CD4-positive, CD25-positive, alpha-beta regulatory T cell (primary cell): ENCODE measurements at regions not wholly inside any gene's neighbourhood (a gene's known extent, or its start where the extent isn't known, plus 50 kb on each side); places are given as distances from the start of the nearest gene placed in this dataset.
"Not testable (repeated sequence)": the region's sequence is repeated elsewhere in the genome, so short reads cannot be mapped to it uniquely, and the experiment has no call there.

Source experiments
- ATAC-seq, 2 donors: fragments of 150-1000 bp; cut with Tn5 transposase; one replicate each; pipeline ENCODE4 v1.10.0; 2021; ENCODE audit warnings: low read depth in 2 of 2, moderate number of reproducible peaks in 2 of 2, moderate library complexity in 1 of 2
- DNase-seq, 3 donors: peaks; one replicate each; pipeline versions ENCODE4 v3.0.0 to v3.0.0-alpha.2; 2012 to 2022; ENCODE audit warnings: mixed read lengths in 1 of 3
- H3K27ac ChIP-seq: one replicate; pipeline ENCODE4 v1.7.0; 2013; ENCODE audit warnings: mild to moderate bottlenecking, low read length; ENCODE audit not compliant: insufficient read depth, poor library complexity, severe bottlenecking
- H3K27me3 ChIP-seq: one replicate; pipeline ENCODE4 v1.7.0; 2013; ENCODE audit warnings: low read length; ENCODE audit not compliant: control insufficient read depth, insufficient read depth
- H3K36me3 ChIP-seq: one replicate; pipeline ENCODE4 v1.7.0; 2013; ENCODE audit warnings: mild to moderate bottlenecking, low read length, moderate library complexity; ENCODE audit not compliant: control insufficient read depth, insufficient read depth
- H3K4me1 ChIP-seq: 2 replicates; pipeline ENCODE4 v1.7.0; 2013; ENCODE audit warnings: mild to moderate bottlenecking, low read length; ENCODE audit not compliant: insufficient read depth, control insufficient read depth, poor library complexity, severe bottlenecking
- H3K4me3 ChIP-seq: one replicate; pipeline ENCODE4 v1.7.0; 2013; ENCODE audit warnings: low read depth, mild to moderate bottlenecking, low read length, moderate library complexity
- H3K9me3 ChIP-seq, 2 experiments: 1 replicate in 1 of 2; 2 replicates in 1 of 2; pipeline ENCODE4 v1.7.0; 2013; ENCODE audit warnings: low read length in 2 of 2, mild to moderate bottlenecking in 1 of 2, moderate library complexity in 1 of 2; ENCODE audit not compliant: control insufficient read depth in 2 of 2
- H3K27ac Mint-ChIP-seq, 3 donors: one replicate each; pipeline ENCODE4 v1.8.0; 2020 to 2022; ENCODE audit warnings: mild to moderate bottlenecking in 3 of 3, mixed read lengths in 3 of 3, moderate library complexity in 2 of 3
- H3K27me3 Mint-ChIP-seq: one replicate; pipeline ENCODE4 v1.8.0; 2022; ENCODE audit warnings: mild to moderate bottlenecking, mixed read lengths
- H3K36me3 Mint-ChIP-seq: one replicate; pipeline ENCODE4 v1.8.0; 2020; ENCODE audit warnings: mixed read lengths
- H3K4me1 Mint-ChIP-seq, 4 donors: one replicate each; pipeline ENCODE4 v1.8.0; 2020 to 2022; ENCODE audit warnings: mixed read lengths in 4 of 4, mild to moderate bottlenecking in 1 of 4
- H3K4me3 Mint-ChIP-seq, 4 donors: one replicate each; pipeline ENCODE4 v1.8.0; 2020 to 2022; ENCODE audit warnings: mild to moderate bottlenecking in 4 of 4, mixed read lengths in 4 of 4, moderate library complexity in 3 of 4
- H3K9me3 Mint-ChIP-seq, 7 donors: one replicate each; pipeline ENCODE4 v1.8.0; 2020 to 2022; ENCODE audit warnings: mixed read lengths in 7 of 7, mild to moderate bottlenecking in 3 of 7, moderate library complexity in 2 of 7

DNA sequence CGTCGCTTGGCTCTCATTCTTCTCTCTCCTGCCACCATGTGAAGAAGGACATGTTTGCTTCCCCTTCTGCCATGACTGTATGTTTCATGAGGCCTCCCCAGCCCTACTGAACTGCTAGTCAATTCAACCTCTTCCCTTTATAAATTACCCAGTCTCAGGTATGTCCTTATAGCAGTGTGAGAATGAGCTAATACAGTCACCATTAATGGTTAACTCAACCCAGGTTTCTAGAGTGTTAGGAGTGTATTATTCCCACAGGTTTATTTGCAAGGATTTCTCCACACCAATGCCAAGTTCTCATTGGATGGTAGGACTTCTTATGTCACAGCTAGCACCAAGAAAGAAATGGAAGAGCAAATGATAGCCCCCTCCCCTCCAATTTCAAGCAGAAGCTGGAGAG lies 71.9 kb downstream of the DYNAP start:
- H3K4me3 ChIP-seq = no peak overlapping the region
- no peak for ATAC-seq
- H3K4me1 Mint-ChIP-seq = no peaks in the 10 kb centered on the region
- H3K4me3 Mint-ChIP-seq = no peak overlapping the region
- peaks cover 0 to 5% (median 1%) of the 10 kb centered on the region in 7 donors for H3K9me3 Mint-ChIP-seq
- H3K27me3 ChIP-seq = no peaks in the 10 kb centered on the region
- no peak overlapping the region for H3K27ac Mint-ChIP-seq
- H3K36me3 ChIP-seq = no peaks in the 10 kb centered on the region
- no peaks in the 10 kb centered on the region for H3K4me1 ChIP-seq
- H3K27me3 Mint-ChIP-seq = no peaks in the 10 kb centered on the region
- DNase-seq = no peak
- H3K9me3 ChIP-seq = no peaks in the 10 kb centered on the region
- H3K36me3 Mint-ChIP-seq = no peaks in the 10 kb centered on the region
- no peak overlapping the region for H3K27ac ChIP-seq

DNA sequence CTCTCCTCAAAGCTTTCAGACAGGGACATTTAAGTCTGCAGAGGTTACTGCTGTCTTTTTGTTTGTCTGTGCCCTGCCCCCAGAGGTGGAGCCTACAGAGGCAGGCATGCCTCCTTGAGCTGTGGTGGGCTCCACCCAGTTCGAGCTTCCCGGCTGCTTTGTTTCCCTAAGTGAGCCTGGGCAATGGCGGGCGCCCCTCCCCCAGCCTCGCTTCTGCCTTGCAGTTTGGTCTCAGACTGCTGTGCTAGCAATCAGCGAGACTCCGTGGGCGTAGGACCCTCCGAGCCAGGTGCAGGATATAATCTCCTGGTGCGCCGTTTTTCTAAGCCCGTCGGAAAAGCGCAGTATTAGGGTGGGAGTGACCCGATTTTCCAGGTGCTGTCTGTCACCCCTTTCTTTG lies 78.7 kb downstream of the DYNAP start:
- not testable (repeated sequence) for H3K27me3 Mint-ChIP-seq, H3K27ac ChIP-seq, H3K27me3 ChIP-seq, H3K9me3 ChIP-seq, H3K4me3 ChIP-seq, H3K4me1 ChIP-seq, H3K36me3 ChIP-seq, ATAC-seq, H3K36me3 Mint-ChIP-seq, H3K27ac Mint-ChIP-seq, H3K9me3 Mint-ChIP-seq, H3K4me3 Mint-ChIP-seq, H3K4me1 Mint-ChIP-seq, DNase-seq

DNA sequence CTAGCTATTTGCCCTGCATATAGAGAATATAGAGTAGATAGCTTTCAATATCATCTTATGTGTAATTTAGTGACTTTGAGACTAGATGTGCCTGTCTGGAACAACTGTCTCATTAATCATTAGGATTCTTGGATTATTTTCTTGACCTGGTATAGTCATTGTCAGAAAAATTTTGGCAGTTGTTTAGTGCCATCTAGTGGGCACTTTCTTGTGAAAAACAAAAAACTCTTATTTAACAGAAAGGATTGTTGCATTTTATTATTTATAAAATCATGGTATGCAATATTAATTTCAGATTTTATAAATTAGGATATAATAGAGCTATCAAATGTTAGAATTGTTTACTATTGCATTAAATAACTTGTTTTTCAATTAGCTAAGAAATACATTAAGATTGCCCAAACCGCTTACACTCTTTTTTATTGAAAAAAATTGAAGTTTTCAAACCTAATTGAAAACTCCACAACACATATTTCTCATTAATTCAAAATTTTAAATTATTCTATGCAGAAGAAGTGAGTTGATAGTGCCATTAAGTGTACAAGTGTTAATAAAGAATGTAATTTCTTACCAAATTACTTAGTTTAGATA lies 80.3 kb downstream of the DYNAP start:
- Histone ChIP-seq H3K27me3 (no peaks in the 10 kb centered on the region), H3K36me3 (no peaks in the 10 kb centered on the region), H3K4me1 (no peaks in the 10 kb centered on the region), H3K27ac (no peak overlapping the region), H3K9me3 (no peaks in the 10 kb centered on the region), H3K4me3 (no peak overlapping the region)
- no peak overlapping the region for H3K4me3 Mint-ChIP-seq
- ATAC-seq = no peak
- H3K27ac Mint-ChIP-seq = no peak overlapping the region
- no peaks in the 10 kb centered on the region for H3K36me3 Mint-ChIP-seq
- DNase-seq = peak in 2 of 3 donors; percentile 13 to 34
- H3K27me3 Mint-ChIP-seq = peaks cover 9% of the 10 kb centered on the region
- H3K4me1 Mint-ChIP-seq = no peaks in the 10 kb centered on the region
- peaks cover 0 to 3% (median 0%) of the 10 kb centered on the region in 7 donors for H3K9me3 Mint-ChIP-seq

DNA sequence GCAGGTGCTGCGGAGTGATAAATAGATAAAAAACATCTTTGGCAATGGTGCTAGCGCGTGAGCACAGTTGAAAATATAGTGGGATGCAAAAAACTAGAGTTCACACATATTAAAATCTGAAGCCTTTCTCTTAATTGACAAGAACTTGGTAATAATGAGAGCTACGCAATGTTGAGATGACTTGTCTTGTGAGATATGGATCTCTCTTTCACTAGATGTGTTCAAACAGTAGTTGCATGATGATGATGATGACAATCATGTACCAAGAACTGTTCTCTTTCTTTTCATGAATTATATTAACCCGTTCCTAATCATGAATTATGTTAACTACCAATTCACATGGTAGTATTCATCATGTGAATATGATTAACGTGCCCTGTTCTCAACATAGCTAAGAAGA lies 81.1 kb downstream of the DYNAP start:
- DNase-seq (no peak), ATAC-seq (no peak)
- H3K4me3 ChIP-seq = no peak overlapping the region
- Mint-ChIP-seq H3K27me3 (peaks cover 12% of the 10 kb centered on the region), H3K36me3 (no peaks in the 10 kb centered on the region), H3K27ac (no peak overlapping the region), H3K9me3 (peaks cover 0 to 3% (median 0%) of the 10 kb centered on the region in 7 donors), H3K4me3 (no peak overlapping the region), H3K4me1 (no peaks in the 10 kb centered on the region)
- no peak overlapping the region for H3K27ac ChIP-seq
- no peaks in the 10 kb centered on the region for H3K27me3 ChIP-seq
- no peaks in the 10 kb centered on the region for H3K9me3 ChIP-seq
- no peaks in the 10 kb centered on the region for H3K4me1 ChIP-seq
- no peaks in the 10 kb centered on the region for H3K36me3 ChIP-seq

DNA sequence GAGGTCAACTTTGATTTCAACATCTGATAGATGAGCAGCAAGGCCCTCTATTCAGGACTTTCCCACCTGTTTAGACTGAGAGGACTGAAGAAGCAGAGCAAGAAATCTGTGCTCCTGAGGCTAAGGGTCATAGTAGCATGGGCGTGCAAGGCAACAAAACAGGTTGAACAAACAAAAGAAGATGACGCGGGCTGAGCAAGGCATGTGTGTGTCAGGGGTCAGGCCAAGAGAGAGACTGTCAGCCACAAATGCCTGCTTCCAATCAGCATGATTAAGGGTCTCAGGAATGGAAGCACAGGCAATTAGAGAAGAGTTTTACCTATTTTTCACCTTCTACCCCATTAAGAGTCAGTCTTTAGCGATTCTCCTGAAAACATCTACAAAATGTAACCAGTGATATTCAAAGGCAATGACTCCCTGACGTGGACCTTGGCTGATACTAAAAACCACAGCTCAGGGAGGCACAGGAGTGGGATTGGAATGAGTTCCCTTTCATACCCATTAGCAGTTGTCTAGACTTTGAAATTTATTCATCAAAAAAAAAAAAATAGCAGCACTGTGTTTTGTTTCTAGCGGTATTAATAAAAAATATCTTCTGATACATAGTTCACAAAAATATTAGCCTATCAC lies 81.9 kb downstream of the DYNAP start:
- Mint-ChIP-seq H3K27me3 (peaks cover 12% of the 10 kb centered on the region), H3K36me3 (no peaks in the 10 kb centered on the region), H3K27ac (no peak overlapping the region), H3K9me3 (peaks cover 0 to 3% (median 0%) of the 10 kb centered on the region in 7 donors), H3K4me3 (no peak overlapping the region), H3K4me1 (no peaks in the 10 kb centered on the region)
- DNase-seq (no peak), ATAC-seq (no peak)
- no peaks in the 10 kb centered on the region for H3K4me1 ChIP-seq
- H3K27me3 ChIP-seq = no peaks in the 10 kb centered on the region
- no peaks in the 10 kb centered on the region for H3K36me3 ChIP-seq
- no peaks in the 10 kb centered on the region for H3K9me3 ChIP-seq
- no peak overlapping the region for H3K4me3 ChIP-seq
- H3K27ac ChIP-seq = no peak overlapping the region

DNA sequence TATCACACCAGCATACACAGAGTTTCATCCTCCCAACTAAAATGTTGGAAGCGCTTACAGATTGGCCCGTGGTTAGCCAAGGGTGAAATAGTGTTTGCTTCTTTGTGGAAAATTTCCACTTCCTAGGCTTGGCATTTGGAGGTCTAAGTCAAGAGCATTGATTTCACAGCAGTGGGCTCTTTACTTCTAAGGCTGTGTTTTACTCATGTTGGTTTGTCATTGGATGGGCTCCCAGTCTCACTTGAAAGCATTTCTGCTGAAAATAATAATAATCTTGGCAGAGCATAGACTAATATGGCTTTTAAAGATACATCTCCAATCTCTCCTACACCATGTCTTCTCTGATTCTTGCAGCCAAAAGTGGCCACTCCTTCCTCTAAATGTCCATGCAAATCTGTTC lies 82.9 kb downstream of the DYNAP start:
- Histone ChIP-seq H3K27ac (no peak overlapping the region), H3K4me3 (no peak overlapping the region), H3K27me3 (no peaks in the 10 kb centered on the region), H3K9me3 (no peaks in the 10 kb centered on the region), H3K4me1 (no peaks in the 10 kb centered on the region), H3K36me3 (no peaks in the 10 kb centered on the region)
- Mint-ChIP-seq H3K36me3 (no peaks in the 10 kb centered on the region), H3K9me3 (peaks cover 0 to under 1% (median 0%) of the 10 kb centered on the region in 7 donors), H3K4me1 (no peaks in the 10 kb centered on the region), H3K4me3 (no peak overlapping the region), H3K27me3 (peaks cover 12% of the 10 kb centered on the region), H3K27ac (no peak overlapping the region)
- ATAC-seq (no peak), DNase-seq (no peak)

DNA sequence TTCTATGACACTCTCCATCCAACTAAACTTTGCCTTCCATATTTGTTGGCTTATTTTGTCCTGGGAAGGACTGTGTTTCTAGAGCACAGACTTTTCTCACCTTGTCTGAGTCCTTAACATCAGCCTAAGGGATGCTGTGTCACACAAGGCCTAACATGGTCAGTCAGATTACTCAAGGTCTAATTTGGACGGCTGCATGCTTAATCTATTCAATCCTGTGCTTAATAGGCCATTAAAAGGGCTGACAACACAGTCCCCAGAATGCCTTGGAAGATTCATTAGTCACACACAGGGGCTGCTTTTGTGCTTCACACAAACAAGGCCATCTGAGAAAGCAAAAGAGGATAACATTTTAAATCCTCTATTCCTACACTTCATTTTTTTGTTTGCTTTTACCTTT lies 84.0 kb downstream of the DYNAP start:
- Mint-ChIP-seq H3K27me3 (peaks cover 12% of the 10 kb centered on the region), H3K9me3 (no peaks in the 10 kb centered on the region), H3K27ac (no peak overlapping the region), H3K4me1 (no peaks in the 10 kb centered on the region), H3K36me3 (no peaks in the 10 kb centered on the region), H3K4me3 (no peak overlapping the region)
- Histone ChIP-seq H3K27me3 (no peaks in the 10 kb centered on the region), H3K4me3 (no peak overlapping the region), H3K27ac (no peak overlapping the region), H3K36me3 (no peaks in the 10 kb centered on the region), H3K9me3 (no peaks in the 10 kb centered on the region), H3K4me1 (no peaks in the 10 kb centered on the region)
- no peak for ATAC-seq
- DNase-seq = no peak
